Colonic mucosa (tissue), 4 donors: ENCODE measurements at regions not wholly inside any gene's neighbourhood (a gene's known extent, or its start where the extent isn't known, plus 50 kb on each side); places are given as distances from the start of the nearest gene placed in this dataset.

Source experiments
- DNase-seq: peaks from one replicate; pipeline ENCODE4 v3.0.0-alpha.2; 2020
- H3K27ac ChIP-seq: fragments of 200-600 bp; one replicate; pipeline ENCODE4 v1.8.0; 2021
- H3K27me3 ChIP-seq: fragments of 200-600 bp; one replicate; pipeline ENCODE4 v1.8.0; 2021
- H3K36me3 ChIP-seq: fragments of 200-600 bp; one replicate; pipeline ENCODE4 v1.8.0; 2021
- H3K4me1 ChIP-seq: fragments of 200-600 bp; one replicate; pipeline ENCODE4 v1.8.0; 2021; ENCODE audit warnings: mild to moderate bottlenecking
- H3K4me3 ChIP-seq: fragments of 200-600 bp; one replicate; pipeline ENCODE4 v1.8.0; 2021
- H3K9ac ChIP-seq, 2 donors: one replicate each; pipeline ENCODE4 v1.7.0; 2013; ENCODE audit warnings: control low read depth in 2 of 2, low read depth in 2 of 2, low read length in 2 of 2
- H3K9me3 ChIP-seq: fragments of 200-600 bp; one replicate; pipeline ENCODE4 v1.8.0; 2021
- intact Hi-C: fragments of 100-400 bp; cut with DNase I; formaldehyde crosslinking; loops from one replicate; pipeline ENCODE4 v1.14.1; 2022
- TF ChIP-seq, protein P1 (sequence below): fragments of 200-600 bp; IDR thresholded peaks from one replicate; pipeline ENCODE4 v1.8.0; 2022; ENCODE audit warnings: antibody characterized with exemption, mild to moderate bottlenecking
- donor health status: healthy.
- donor health status: DM: no; HTN: no; CAD: no.
- donor health status: DM: no; HTN: no; CAD: no.

DNA sequence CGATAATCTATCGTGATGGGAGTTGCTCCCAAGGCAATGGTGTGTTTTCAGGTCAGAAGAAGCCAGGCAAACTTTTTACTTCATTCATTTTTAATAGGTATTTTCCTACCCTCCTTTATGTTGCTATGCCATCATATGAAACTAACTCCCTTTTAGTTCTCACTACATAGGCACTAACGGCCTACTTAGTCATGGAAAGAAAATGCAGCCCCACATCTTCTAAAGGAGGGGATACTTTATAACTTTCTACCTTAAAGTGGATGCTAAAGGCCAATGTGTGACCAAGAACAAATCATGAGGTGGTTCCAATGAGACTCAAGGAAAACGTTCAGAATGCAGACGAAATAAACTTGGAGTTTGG, 193.8 kb downstream of the FOXA2 start:
- Histone ChIP-seq H3K9ac (no peak overlapping the region), H3K27ac (no peak overlapping the region), H3K4me3 (no peak overlapping the region), H3K36me3 (no peaks in the 10 kb centered on the region), H3K9me3 (no peaks in the 10 kb centered on the region), H3K27me3 (no peaks in the 10 kb centered on the region), H3K4me1 (no peaks in the 10 kb centered on the region)
- no peak for DNase-seq
- TF ChIP-seq, protein P1, sequence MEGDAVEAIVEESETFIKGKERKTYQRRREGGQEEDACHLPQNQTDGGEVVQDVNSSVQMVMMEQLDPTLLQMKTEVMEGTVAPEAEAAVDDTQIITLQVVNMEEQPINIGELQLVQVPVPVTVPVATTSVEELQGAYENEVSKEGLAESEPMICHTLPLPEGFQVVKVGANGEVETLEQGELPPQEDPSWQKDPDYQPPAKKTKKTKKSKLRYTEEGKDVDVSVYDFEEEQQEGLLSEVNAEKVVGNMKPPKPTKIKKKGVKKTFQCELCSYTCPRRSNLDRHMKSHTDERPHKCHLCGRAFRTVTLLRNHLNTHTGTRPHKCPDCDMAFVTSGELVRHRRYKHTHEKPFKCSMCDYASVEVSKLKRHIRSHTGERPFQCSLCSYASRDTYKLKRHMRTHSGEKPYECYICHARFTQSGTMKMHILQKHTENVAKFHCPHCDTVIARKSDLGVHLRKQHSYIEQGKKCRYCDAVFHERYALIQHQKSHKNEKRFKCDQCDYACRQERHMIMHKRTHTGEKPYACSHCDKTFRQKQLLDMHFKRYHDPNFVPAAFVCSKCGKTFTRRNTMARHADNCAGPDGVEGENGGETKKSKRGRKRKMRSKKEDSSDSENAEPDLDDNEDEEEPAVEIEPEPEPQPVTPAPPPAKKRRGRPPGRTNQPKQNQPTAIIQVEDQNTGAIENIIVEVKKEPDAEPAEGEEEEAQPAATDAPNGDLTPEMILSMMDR, result no peak
- intact Hi-C loops, result no loop called here

DNA sequence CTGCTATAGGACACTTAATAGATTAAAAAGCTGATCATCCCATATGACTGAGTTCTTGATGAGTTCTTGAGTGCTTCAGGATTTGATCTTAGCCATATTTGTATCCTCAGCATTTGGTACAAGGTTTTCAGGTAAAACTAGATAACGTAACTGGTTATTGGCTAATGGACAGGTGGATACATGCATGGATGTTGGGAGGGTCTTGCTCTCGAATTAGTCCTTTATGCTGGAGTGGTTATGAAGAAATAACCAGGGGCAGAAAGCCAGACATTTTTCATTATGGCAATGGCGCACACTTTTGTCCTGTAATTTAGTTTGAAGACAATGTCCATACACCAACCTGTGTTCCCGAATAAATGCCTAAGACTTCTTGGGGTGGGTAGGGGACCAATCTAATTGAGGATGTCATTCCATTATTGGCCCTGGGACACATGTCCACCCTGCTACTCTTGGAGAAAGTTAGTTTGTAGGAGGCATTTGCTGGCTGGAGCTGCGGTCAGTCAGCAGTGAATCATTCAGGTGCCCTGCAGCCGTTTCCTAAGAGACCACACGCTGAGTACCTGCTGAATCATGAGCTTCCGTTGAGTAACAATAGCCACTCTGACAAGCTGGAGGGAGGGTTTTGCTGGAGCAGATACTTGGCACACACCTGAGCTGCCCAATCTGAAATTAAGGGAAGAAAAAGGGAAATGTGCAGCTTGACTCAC, 194.4 kb downstream of the FOXA2 start:
- intact Hi-C loops, result loop anchor here (5.0 kb wide), 1 partner anchor 197 kb away; no protein-coding TSS in a partner anchor

DNA sequence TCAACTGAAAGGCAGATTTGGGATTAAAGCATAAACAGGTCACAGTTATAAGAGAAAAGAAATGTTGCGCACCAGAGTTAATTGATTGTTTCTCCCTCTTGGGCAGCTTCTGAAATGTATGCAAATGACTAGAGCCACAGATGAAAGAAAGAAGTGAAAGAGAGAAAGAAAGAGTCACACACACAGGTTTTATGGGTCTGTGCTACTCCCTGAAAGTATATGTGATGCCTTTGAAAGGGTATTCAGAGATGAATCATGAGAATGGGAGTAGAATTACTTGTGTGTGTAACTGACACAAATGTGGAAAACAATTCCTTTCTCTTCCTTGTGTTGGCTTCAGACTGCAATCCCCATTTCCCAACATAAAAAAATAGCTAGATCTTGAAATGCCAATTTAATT, 196.9 kb downstream of the FOXA2 start:
- no peak overlapping the region for H3K9ac ChIP-seq

More for the DNA sequence above, 194.4 kb downstream of the FOXA2 start:
- H3K4me3 ChIP-seq, result no peak overlapping the region
- H3K4me1 ChIP-seq, result no peaks in the 10 kb centered on the region
- H3K9me3 ChIP-seq, result no peaks in the 10 kb centered on the region
- DNase-seq, result no peak
- no peak overlapping the region for H3K9ac ChIP-seq
- no peaks in the 10 kb centered on the region for H3K27me3 ChIP-seq
- TF ChIP-seq, protein P1, result no peak
- no peak overlapping the region for H3K27ac ChIP-seq
- H3K36me3 ChIP-seq, result no peaks in the 10 kb centered on the region

DNA sequence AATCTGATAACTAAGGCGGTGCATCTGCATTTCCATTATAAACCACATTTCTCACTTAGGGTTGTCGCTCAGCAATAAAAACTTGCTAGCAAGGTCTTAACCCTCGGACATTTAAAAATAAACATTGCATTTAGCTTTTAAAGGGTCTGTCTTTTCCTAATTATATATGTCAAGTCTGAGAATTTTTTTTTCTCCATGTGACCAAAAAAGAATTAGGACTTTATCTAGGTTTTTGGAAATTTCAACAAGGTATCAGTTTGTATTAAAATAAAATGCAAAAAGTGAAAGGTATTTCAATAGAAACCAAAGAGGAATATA, 198.1 kb downstream of the FOXA2 start:
- intact Hi-C loops, result loop anchor here (5.0 kb wide), 1 partner anchor 201 kb away; no protein-coding TSS in a partner anchor
- Histone ChIP-seq H3K27ac (no peak overlapping the region), H3K4me1 (no peaks in the 10 kb centered on the region), H3K27me3 (no peaks in the 10 kb centered on the region), H3K4me3 (no peak overlapping the region), H3K9ac (no peak overlapping the region), H3K9me3 (no peaks in the 10 kb centered on the region), H3K36me3 (no peaks in the 10 kb centered on the region)
- TF ChIP-seq, protein P1, result no peak
- no peak for DNase-seq

More for the DNA sequence above, 196.9 kb downstream of the FOXA2 start:
- no peaks in the 10 kb centered on the region for H3K36me3 ChIP-seq
- no peaks in the 10 kb centered on the region for H3K9me3 ChIP-seq
- intact Hi-C loops, result loop anchor here (5.0 kb wide), 1 partner anchor 200 kb away; no protein-coding TSS in a partner anchor
- TF ChIP-seq, protein P1, result no peak
- H3K4me1 ChIP-seq, result no peaks in the 10 kb centered on the region
- no peak overlapping the region for H3K27ac ChIP-seq
- no peaks in the 10 kb centered on the region for H3K27me3 ChIP-seq
- DNase-seq, result no peak
- no peak overlapping the region for H3K4me3 ChIP-seq

DNA sequence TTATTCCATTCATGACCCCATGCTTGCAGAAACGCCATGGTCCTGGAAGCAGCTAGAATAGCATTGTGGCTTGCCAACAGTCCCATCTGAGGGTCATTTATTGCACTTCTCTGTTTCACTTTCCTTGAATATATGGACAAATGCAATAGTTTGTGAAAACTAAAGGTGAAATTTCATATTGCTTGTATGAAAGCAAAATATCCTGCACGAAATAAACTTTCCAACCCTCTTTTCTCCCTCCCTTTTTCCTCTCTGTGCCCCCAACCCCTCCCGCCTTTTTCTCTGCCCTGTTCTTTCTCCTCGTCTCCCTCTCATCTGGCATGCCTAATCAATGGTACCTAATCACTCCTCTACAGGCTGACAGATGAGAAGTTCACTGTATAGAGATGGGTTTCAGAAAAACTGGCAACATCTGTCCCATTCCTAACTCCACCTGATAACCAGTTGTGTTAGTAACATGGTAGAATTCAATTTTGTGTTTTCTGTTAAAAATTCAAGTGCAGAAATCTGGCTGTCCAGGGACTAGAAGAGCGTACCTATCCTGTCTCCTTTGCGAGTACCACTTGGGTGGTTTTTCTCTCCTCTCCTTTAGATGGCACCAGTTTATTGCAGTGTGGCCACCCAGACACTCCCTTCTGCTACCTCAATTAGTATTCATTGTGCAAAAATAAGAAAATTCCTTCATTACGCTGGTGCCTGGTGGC, 198.6 kb downstream of the FOXA2 start:
- Histone ChIP-seq H3K9ac (no peak overlapping the region), H3K4me3 (no peak overlapping the region), H3K4me1 (no peaks in the 10 kb centered on the region), H3K27ac (no peak overlapping the region), H3K36me3 (no peaks in the 10 kb centered on the region), H3K27me3 (no peaks in the 10 kb centered on the region), H3K9me3 (no peaks in the 10 kb centered on the region)
- TF ChIP-seq, protein P1, result no peak
- intact Hi-C loops, result loop anchor here (5.0 kb wide), 1 partner anchor 202 kb away; no protein-coding TSS in a partner anchor
- no peak for DNase-seq
